ENCODE measurements at regions not wholly inside any gene's neighbourhood (a gene's known extent, or its start where the extent isn't known, plus 50 kb on each side); places are given as distances from the start of the nearest gene placed in this dataset.

DNA sequence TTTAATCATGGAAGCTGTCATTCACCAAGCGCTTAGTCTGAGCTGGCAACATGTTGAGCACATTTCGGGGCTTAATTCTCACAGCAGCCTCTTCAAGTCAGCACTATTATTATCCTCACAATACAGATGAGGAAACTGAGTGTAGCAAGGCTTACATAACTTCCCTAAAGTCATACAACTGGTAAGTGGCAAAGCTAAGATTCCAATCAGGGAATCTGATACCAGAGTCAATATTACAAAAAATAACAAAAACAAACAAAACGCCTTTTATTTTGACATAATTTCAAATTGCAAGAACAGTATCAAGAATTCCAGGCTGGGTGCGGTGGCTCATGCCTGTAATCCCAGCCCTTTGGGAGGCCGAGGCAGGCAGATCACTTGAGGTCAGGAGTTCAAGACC is 120.4 kb upstream of the DUSP21 start:
- TF ChIP-seq SP1 (IDR thresholded peaks at IDR 0.05) (no peak), ARNT (IDR thresholded peaks at IDR 0.05) (no peak), TARDBP (IDR thresholded peaks at IDR 0.05) (no peak), SUZ12 (IDR thresholded peaks at IDR 0.05) (no peak), L3MBTL2 (conservative IDR thresholded peaks at IDR 0.05) (no peak), FOXA1 (IDR thresholded peaks at IDR 0.05) (no peak), NFRKB (IDR thresholded peaks at IDR 0.05) (no peak), FOXM1 (IDR thresholded peaks at IDR 0.05; ENCODE audit: borderline replicate concordance) (no peak), CTBP1 (IDR thresholded peaks at IDR 0.05; ENCODE audit: borderline replicate concordance) (no peak), ELF4 (IDR thresholded peaks at IDR 0.05) (no peak), HDGF (IDR thresholded peaks at IDR 0.05; ENCODE audit: borderline replicate concordance) (no peak), BHLHE40 (IDR thresholded peaks at IDR 0.05; ENCODE audit: borderline replicate concordance) (no peak), FOXK2 (IDR thresholded peaks at IDR 0.05) (no peak)
- TF ChIP-seq, protein P1, sequence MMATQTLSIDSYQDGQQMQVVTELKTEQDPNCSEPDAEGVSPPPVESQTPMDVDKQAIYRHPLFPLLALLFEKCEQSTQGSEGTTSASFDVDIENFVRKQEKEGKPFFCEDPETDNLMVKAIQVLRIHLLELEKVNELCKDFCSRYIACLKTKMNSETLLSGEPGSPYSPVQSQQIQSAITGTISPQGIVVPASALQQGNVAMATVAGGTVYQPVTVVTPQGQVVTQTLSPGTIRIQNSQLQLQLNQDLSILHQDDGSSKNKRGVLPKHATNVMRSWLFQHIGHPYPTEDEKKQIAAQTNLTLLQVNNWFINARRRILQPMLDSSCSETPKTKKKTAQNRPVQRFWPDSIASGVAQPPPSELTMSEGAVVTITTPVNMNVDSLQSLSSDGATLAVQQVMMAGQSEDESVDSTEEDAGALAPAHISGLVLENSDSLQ (IDR thresholded peaks at IDR 0.05), result no peak

Data from HEK293T (cell line).